ENCODE measurements at regions not wholly inside any gene's neighbourhood (a gene's known extent, or its start where the extent isn't known, plus 50 kb on each side); places are given as distances from the start of the nearest gene placed in this dataset.

DNA sequence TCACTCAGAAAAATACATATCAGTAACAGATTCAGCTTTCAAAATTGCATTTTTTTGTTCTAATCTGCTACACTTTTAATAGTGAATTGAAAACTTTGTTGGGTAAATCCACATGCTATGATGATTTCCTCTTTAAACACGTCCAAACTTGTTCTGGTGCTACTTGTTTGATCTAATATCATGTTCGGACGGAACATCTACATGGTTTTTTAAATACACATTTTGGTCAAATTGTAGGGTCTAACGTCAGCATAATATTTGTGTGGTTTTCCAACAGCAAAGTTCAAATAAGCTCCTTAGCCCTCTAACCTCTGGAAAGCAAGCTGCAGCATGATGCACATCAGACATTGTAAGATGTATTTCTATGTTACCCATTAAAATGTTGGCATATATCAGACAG is 98.5 kb upstream of the OSTN start (continued):
- TF ChIP-seq, protein P1, sequence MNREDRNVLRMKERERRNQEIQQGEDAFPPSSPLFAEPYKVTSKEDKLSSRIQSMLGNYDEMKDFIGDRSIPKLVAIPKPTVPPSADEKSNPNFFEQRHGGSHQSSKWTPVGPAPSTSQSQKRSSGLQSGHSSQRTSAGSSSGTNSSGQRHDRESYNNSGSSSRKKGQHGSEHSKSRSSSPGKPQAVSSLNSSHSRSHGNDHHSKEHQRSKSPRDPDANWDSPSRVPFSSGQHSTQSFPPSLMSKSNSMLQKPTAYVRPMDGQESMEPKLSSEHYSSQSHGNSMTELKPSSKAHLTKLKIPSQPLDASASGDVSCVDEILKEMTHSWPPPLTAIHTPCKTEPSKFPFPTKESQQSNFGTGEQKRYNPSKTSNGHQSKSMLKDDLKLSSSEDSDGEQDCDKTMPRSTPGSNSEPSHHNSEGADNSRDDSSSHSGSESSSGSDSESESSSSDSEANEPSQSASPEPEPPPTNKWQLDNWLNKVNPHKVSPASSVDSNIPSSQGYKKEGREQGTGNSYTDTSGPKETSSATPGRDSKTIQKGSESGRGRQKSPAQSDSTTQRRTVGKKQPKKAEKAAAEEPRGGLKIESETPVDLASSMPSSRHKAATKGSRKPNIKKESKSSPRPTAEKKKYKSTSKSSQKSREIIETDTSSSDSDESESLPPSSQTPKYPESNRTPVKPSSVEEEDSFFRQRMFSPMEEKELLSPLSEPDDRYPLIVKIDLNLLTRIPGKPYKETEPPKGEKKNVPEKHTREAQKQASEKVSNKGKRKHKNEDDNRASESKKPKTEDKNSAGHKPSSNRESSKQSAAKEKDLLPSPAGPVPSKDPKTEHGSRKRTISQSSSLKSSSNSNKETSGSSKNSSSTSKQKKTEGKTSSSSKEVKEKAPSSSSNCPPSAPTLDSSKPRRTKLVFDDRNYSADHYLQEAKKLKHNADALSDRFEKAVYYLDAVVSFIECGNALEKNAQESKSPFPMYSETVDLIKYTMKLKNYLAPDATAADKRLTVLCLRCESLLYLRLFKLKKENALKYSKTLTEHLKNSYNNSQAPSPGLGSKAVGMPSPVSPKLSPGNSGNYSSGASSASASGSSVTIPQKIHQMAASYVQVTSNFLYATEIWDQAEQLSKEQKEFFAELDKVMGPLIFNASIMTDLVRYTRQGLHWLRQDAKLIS (CRISPR knock-in tag; IDR thresholded peaks at IDR 0.05; ENCODE audit: borderline replicate concordance) = no peak

DNA sequence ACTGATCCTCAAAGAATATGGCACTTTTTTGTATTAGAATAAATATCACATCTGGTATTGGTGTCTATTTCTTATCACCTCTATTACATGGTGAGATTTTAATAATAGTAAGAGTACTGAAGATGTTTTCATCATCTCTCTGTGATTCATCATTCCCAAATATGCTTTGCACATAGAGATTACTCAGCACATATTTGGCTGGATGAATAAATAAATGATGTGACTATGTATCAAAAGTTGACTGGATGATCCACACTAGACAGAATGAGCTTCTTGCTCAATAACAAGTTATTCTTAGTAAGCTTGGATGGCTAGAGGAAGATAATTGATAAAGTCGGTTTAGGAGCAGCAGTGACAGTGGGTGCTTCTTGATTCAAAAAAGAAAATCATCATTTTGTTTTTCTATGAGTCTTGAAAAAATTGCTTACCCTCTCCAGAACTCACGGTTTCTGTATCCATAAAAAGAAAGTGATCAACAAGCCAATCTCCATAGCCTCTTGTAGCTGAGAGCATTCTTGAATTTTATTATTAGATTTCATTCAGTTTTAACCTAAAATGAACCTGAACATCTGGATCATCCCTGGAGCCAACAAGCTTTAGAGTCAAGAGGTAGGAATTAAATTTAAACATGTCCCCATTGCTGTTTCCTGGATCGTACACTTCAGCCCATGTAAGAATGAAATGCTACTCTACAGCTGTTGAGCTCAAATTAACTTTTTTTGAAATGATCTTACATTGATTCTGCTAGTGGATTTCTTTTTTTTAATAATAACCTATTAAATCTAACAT is 104.8 kb upstream of the OSTN start:
- Mint-ChIP-seq H3K36me3 (no peaks in the 10 kb centered on the region), H3K4me1 (no peaks in the 10 kb centered on the region), H3K27me3 (ENCODE audit: low read depth) (no peaks in the 10 kb centered on the region), H3K27ac (no peak overlapping the region), H3K4me3 (no peak overlapping the region), H3K9me3 (no peaks in the 10 kb centered on the region)
- DNase-seq (ENCODE audit: low spot score) (no peak), ATAC-seq (no peak)
- TF ChIP-seq, protein P2, sequence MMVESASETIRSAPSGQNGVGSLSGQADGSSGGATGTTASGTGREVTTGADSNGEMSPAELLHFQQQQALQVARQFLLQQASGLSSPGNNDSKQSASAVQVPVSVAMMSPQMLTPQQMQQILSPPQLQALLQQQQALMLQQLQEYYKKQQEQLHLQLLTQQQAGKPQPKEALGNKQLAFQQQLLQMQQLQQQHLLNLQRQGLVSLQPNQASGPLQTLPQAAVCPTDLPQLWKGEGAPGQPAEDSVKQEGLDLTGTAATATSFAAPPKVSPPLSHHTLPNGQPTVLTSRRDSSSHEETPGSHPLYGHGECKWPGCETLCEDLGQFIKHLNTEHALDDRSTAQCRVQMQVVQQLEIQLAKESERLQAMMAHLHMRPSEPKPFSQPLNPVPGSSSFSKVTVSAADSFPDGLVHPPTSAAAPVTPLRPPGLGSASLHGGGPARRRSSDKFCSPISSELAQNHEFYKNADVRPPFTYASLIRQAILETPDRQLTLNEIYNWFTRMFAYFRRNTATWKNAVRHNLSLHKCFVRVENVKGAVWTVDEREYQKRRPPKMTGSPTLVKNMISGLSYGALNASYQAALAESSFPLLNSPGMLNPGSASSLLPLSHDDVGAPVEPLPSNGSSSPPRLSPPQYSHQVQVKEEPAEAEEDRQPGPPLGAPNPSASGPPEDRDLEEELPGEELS (CRISPR knock-in tag; IDR thresholded peaks at IDR 0.05) = no peak
- TF ChIP-seq, protein P3, sequence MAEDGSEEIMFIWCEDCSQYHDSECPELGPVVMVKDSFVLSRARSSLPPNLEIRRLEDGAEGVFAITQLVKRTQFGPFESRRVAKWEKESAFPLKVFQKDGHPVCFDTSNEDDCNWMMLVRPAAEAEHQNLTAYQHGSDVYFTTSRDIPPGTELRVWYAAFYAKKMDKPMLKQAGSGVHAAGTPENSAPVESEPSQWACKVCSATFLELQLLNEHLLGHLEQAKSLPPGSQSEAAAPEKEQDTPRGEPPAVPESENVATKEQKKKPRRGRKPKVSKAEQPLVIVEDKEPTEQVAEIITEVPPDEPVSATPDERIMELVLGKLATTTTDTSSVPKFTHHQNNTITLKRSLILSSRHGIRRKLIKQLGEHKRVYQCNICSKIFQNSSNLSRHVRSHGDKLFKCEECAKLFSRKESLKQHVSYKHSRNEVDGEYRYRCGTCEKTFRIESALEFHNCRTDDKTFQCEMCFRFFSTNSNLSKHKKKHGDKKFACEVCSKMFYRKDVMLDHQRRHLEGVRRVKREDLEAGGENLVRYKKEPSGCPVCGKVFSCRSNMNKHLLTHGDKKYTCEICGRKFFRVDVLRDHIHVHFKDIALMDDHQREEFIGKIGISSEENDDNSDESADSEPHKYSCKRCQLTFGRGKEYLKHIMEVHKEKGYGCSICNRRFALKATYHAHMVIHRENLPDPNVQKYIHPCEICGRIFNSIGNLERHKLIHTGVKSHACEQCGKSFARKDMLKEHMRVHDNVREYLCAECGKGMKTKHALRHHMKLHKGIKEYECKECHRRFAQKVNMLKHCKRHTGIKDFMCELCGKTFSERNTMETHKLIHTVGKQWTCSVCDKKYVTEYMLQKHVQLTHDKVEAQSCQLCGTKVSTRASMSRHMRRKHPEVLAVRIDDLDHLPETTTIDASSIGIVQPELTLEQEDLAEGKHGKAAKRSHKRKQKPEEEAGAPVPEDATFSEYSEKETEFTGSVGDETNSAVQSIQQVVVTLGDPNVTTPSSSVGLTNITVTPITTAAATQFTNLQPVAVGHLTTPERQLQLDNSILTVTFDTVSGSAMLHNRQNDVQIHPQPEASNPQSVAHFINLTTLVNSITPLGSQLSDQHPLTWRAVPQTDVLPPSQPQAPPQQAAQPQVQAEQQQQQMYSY (CRISPR knock-in tag; IDR thresholded peaks at IDR 0.05) = no peak
- TF ChIP-seq, protein P4, sequence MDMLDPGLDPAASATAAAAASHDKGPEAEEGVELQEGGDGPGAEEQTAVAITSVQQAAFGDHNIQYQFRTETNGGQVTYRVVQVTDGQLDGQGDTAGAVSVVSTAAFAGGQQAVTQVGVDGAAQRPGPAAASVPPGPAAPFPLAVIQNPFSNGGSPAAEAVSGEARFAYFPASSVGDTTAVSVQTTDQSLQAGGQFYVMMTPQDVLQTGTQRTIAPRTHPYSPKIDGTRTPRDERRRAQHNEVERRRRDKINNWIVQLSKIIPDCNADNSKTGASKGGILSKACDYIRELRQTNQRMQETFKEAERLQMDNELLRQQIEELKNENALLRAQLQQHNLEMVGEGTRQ (CRISPR knock-in tag; IDR thresholded peaks at IDR 0.05) = no peak
- TF ChIP-seq NR2C2 (CRISPR knock-in tag; IDR thresholded peaks at IDR 0.05) (no peak), ZNF671 (CRISPR knock-in tag; IDR thresholded peaks at IDR 0.05) (no peak)
- TF ChIP-seq, protein P5, sequence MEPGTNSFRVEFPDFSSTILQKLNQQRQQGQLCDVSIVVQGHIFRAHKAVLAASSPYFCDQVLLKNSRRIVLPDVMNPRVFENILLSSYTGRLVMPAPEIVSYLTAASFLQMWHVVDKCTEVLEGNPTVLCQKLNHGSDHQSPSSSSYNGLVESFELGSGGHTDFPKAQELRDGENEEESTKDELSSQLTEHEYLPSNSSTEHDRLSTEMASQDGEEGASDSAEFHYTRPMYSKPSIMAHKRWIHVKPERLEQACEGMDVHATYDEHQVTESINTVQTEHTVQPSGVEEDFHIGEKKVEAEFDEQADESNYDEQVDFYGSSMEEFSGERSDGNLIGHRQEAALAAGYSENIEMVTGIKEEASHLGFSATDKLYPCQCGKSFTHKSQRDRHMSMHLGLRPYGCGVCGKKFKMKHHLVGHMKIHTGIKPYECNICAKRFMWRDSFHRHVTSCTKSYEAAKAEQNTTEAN (CRISPR knock-in tag; IDR thresholded peaks at IDR 0.05) = no peak
- TF ChIP-seq, protein P6, sequence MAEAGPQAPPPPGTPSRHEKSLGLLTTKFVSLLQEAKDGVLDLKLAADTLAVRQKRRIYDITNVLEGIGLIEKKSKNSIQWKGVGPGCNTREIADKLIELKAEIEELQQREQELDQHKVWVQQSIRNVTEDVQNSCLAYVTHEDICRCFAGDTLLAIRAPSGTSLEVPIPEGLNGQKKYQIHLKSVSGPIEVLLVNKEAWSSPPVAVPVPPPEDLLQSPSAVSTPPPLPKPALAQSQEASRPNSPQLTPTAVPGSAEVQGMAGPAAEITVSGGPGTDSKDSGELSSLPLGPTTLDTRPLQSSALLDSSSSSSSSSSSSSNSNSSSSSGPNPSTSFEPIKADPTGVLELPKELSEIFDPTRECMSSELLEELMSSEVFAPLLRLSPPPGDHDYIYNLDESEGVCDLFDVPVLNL (CRISPR knock-in tag; IDR thresholded peaks at IDR 0.05; ENCODE audit: borderline replicate concordance, low read depth) = no peak
- TF ChIP-seq, protein P7, sequence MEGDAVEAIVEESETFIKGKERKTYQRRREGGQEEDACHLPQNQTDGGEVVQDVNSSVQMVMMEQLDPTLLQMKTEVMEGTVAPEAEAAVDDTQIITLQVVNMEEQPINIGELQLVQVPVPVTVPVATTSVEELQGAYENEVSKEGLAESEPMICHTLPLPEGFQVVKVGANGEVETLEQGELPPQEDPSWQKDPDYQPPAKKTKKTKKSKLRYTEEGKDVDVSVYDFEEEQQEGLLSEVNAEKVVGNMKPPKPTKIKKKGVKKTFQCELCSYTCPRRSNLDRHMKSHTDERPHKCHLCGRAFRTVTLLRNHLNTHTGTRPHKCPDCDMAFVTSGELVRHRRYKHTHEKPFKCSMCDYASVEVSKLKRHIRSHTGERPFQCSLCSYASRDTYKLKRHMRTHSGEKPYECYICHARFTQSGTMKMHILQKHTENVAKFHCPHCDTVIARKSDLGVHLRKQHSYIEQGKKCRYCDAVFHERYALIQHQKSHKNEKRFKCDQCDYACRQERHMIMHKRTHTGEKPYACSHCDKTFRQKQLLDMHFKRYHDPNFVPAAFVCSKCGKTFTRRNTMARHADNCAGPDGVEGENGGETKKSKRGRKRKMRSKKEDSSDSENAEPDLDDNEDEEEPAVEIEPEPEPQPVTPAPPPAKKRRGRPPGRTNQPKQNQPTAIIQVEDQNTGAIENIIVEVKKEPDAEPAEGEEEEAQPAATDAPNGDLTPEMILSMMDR (IDR thresholded peaks at IDR 0.05) = no peak
- ChIA-PET CTCF (no interaction called here), POLR2A (no interaction called here)
